Brain microvascular endothelial cell (primary cell): ENCODE measurements at regions not wholly inside any gene's neighbourhood (a gene's known extent, or its start where the extent isn't known, plus 50 kb on each side); places are given as distances from the start of the nearest gene placed in this dataset.

ENCODE experiments used
- DNase-seq: peaks from one replicate; pipeline ENCODE4 v3.0.0-alpha.2; 2020
- H3K27ac ChIP-seq: fragments of 250-450 bp; sonication (Bioruptor Pico); 2 replicates; pipeline ENCODE4 v1.5.1; 2020; ENCODE audit warnings: mild to moderate bottlenecking, moderate library complexity
- H3K27me3 ChIP-seq: fragments of 250-450 bp; sonication (Bioruptor Pico); replicated peaks from 2 replicates; pipeline ENCODE4 v1.5.1; 2020; ENCODE audit warnings: mild to moderate bottlenecking
- H3K36me3 ChIP-seq: fragments of 250-450 bp; sonication (Bioruptor Pico); replicated peaks from 2 replicates; pipeline ENCODE4 v1.5.1; 2020; ENCODE audit warnings: mild to moderate bottlenecking
- H3K4me3 ChIP-seq: 2 replicates; pipeline ENCODE4 v1.5.1; 2011; ENCODE audit warnings: low read depth, mild to moderate bottlenecking, control low read depth, low read length, moderate library complexity
- CTCF ChIP-seq: IDR thresholded peaks from 2 replicates; pipeline ENCODE4 v1.5.1; 2011; ENCODE audit warnings: low read depth, mild to moderate bottlenecking, moderate library complexity, low read length, control low read depth, inconsistent platforms; ENCODE audit errors: missing control alignments
- in situ Hi-C: cut with HindIII; loops from 2 replicates; pipeline ENCODE4 v1.10.0; 2017; ENCODE audit warnings: low sequenced_read_pairs, low pct_ligation_motif_present

- H3K27ac ChIP-seq, result no peak overlapping the region
- DNase-seq, result no peak
- H3K4me3 ChIP-seq, result no peak overlapping the region
- in situ Hi-C loops, result no loop called here
- H3K36me3 ChIP-seq, result no peaks in the 10 kb centered on the region
- no peak for TF ChIP-seq CTCF
- H3K27me3 ChIP-seq, result no peaks in the 10 kb centered on the region
Observed at GRCh38 chr1:193625255-193625654, 438.8 kb upstream of the B3GALT2 start.

- Histone ChIP-seq H3K27me3 (no peaks in the 10 kb centered on the region), H3K36me3 (no peaks in the 10 kb centered on the region), H3K4me3 (no peak overlapping the region), H3K27ac (no peak overlapping the region)
- TF ChIP-seq CTCF, result no peak
- DNase-seq, result no peak
- in situ Hi-C loops, result no loop called here
Observed at GRCh38 chr1:193619911-193620310, 433.5 kb upstream of the B3GALT2 start.

GRCh38 chr1:193614817-193615216, 428.4 kb upstream of the B3GALT2 start:
- DNase-seq, result peak; percentile 69
- no peak overlapping the region for H3K4me3 ChIP-seq
- in situ Hi-C loops, result no loop called here
- no peaks in the 10 kb centered on the region for H3K27me3 ChIP-seq
- H3K27ac ChIP-seq, result no peak overlapping the region
- H3K36me3 ChIP-seq, result no peaks in the 10 kb centered on the region
- no peak for TF ChIP-seq CTCF

- H3K27me3 ChIP-seq, result no peaks in the 10 kb centered on the region
- in situ Hi-C loops, result no loop called here
- no peaks in the 10 kb centered on the region for H3K36me3 ChIP-seq
- no peak for DNase-seq
- no peak for TF ChIP-seq CTCF
- H3K4me3 ChIP-seq, result no peak overlapping the region
- H3K27ac ChIP-seq, result no peak overlapping the region
Observed at GRCh38 chr1:193614275-193614674, 427.9 kb upstream of the B3GALT2 start.

- Histone ChIP-seq H3K27me3 (no peaks in the 10 kb centered on the region), H3K4me3 (no peak overlapping the region), H3K27ac (no peak overlapping the region), H3K36me3 (no peaks in the 10 kb centered on the region)
- DNase-seq, result no peak
- in situ Hi-C loops, result no loop called here
- TF ChIP-seq CTCF, result no peak
Observed at GRCh38 chr1:193613041-193613440, 426.6 kb upstream of the B3GALT2 start.

GRCh38 chr1:193609592-193609991, 423.2 kb upstream of the B3GALT2 start:
- no peaks in the 10 kb centered on the region for H3K27me3 ChIP-seq
- no peak overlapping the region for H3K27ac ChIP-seq
- no peak for TF ChIP-seq CTCF
- in situ Hi-C loops, result no loop called here
- no peaks in the 10 kb centered on the region for H3K36me3 ChIP-seq
- DNase-seq, result no peak
- no peak overlapping the region for H3K4me3 ChIP-seq
